NB4 (cell line): ENCODE measurements at regions not wholly inside any gene's neighbourhood (a gene's known extent, or its start where the extent isn't known, plus 50 kb on each side); places are given as distances from the start of the nearest gene placed in this dataset.

Experiments
- DNase-seq: peaks from one replicate; pipeline ENCODE4 v3.0.0; 2010; ENCODE audit warnings: low read depth
- H3K4me3 ChIP-seq: one replicate; pipeline ENCODE4 v1.5.1; 2011; ENCODE audit warnings: mild to moderate bottlenecking, low read depth, low read length, moderate library complexity
- MYC ChIP-seq: IDR thresholded peaks from 2 replicates; pipeline ENCODE4 v1.6.1; 2011; ENCODE audit warnings: low read depth, low read length
- POLR2A ChIP-seq: IDR thresholded peaks from 2 replicates; pipeline ENCODE4 v1.6.1; 2011; ENCODE audit warnings: mild to moderate bottlenecking; ENCODE audit not compliant: insufficient read length; ENCODE audit errors: extremely low read depth
- TF ChIP-seq, protein P1 (sequence below): IDR thresholded peaks from one replicate; pipeline ENCODE4 v1.5.1; 2012; ENCODE audit warnings: low read depth, low read length
- TF ChIP-seq, protein P2 (sequence below): IDR thresholded peaks from 2 replicates; pipeline ENCODE4 v1.6.1; 2011; ENCODE audit warnings: low read depth, low read length

DNA sequence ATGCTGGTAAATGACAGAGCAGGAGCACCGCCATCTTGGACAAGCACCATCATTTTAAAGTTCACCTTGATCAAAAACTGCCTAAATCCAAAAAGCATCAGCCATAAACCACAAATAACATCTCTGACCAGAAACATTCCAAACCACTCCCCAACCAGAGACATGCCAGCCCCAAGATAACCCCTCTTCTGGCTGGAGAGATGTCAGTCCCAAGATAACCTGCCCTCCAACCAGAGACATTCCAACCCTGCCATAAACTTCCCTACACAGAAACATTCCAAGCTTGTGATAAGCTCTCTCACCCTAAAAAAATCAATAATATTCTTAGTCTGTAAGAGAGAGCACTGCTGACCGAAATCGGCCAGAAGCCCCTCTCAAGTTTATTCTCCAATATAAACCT, 659.3 kb downstream of the XPNPEP1 start:
- DNase-seq: no peak
- H3K4me3 ChIP-seq: no peak overlapping the region
- TF ChIP-seq POLR2A (no peak), MYC (no peak)
- TF ChIP-seq, protein P1, sequence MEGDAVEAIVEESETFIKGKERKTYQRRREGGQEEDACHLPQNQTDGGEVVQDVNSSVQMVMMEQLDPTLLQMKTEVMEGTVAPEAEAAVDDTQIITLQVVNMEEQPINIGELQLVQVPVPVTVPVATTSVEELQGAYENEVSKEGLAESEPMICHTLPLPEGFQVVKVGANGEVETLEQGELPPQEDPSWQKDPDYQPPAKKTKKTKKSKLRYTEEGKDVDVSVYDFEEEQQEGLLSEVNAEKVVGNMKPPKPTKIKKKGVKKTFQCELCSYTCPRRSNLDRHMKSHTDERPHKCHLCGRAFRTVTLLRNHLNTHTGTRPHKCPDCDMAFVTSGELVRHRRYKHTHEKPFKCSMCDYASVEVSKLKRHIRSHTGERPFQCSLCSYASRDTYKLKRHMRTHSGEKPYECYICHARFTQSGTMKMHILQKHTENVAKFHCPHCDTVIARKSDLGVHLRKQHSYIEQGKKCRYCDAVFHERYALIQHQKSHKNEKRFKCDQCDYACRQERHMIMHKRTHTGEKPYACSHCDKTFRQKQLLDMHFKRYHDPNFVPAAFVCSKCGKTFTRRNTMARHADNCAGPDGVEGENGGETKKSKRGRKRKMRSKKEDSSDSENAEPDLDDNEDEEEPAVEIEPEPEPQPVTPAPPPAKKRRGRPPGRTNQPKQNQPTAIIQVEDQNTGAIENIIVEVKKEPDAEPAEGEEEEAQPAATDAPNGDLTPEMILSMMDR: no peak
- TF ChIP-seq, protein P2, sequence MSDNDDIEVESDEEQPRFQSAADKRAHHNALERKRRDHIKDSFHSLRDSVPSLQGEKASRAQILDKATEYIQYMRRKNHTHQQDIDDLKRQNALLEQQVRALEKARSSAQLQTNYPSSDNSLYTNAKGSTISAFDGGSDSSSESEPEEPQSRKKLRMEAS: no peak

DNA sequence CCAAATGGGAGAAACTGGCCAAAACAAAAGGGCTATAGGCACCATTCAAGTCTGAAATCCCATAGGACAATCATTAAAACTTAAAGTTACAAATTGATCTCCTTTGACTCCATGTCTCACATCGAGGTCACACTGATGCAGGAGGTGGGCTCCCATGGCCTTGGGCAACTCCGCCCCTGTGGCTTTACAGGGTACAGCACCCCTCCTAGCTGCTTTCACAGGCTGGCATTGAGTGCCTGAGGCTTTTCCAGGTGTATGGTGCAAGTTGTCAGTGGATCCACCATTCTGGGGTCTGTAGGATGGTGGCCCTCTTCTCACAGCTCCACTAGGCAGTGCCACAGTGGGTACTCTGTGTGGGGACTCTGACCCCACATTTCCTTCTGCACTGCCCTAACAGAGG, 662.1 kb downstream of the XPNPEP1 start:
- no peak overlapping the region for H3K4me3 ChIP-seq
- DNase-seq: no peak
- TF ChIP-seq POLR2A (no peak), MYC (no peak)
- TF ChIP-seq, protein P2: no peak
- TF ChIP-seq, protein P1: no peak

DNA sequence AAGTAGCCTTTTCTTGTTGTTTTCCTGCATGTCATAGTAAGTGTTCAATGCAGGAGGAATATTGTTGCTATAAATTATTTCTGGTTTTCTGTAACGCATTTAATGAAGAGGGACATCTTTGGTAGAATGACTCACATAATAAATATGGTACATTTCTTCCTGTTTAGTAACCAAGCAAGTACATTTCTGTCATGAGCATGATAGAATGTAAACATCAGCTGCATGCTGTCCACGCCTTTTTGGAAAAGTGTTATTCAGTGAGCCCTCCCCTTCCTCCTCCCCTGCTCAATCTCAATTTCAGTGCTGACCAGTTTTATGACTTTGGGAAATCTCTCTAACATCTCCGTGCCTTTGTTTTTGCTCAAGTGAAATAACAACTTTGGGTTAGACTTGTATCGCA, 664.0 kb downstream of the XPNPEP1 start:
- no peak for DNase-seq
- TF ChIP-seq POLR2A: no peak
- no peak for TF ChIP-seq MYC
- TF ChIP-seq, protein P1: no peak
- TF ChIP-seq, protein P2: no peak
- H3K4me3 ChIP-seq: no peak overlapping the region

DNA sequence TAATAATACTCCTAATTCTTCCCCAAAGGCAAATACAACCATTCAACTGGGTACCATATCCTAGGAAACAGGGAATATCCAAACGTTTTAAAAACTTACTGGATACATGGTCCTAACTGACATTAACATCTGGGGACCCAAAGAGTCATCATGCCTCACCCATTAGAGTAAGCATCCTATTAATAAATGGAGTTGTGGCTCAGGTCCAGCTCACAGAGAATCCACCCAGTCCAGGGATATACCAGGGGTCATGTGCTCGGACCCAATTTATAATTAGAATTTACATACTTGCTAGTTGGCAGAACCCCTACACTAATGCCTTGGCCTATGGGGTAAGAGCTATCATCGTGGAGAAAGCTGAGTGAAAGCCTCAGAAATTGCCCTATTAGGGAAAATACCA, 670.0 kb downstream of the XPNPEP1 start:
- TF ChIP-seq MYC: no peak
- TF ChIP-seq, protein P2: no peak
- TF ChIP-seq, protein P1: no peak
- TF ChIP-seq POLR2A: no peak
- no peak for DNase-seq
- no peak overlapping the region for H3K4me3 ChIP-seq

DNA sequence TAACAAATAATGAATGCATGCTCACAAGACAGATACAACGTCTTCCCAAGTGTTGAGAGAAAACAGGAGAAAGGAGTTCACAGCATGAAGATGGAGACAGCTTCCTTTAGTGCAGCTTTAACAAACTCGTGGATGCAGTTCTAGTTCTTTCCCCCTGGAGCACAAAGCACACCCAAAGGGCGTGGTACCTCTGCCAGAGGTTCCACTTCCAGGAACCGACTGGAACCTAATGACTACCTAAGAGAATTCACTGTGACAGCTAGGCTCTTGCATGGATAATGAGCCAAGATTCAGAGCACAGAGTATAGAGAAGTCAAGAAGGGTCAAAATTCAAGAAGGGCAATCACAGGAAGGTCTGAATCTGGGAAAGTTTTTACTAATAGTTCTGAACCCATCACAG, 673.2 kb downstream of the XPNPEP1 start:
- DNase-seq: no peak
- H3K4me3 ChIP-seq: no peak overlapping the region
- TF ChIP-seq POLR2A: no peak
- TF ChIP-seq, protein P1: no peak
- TF ChIP-seq, protein P2: no peak
- TF ChIP-seq MYC: no peak

DNA sequence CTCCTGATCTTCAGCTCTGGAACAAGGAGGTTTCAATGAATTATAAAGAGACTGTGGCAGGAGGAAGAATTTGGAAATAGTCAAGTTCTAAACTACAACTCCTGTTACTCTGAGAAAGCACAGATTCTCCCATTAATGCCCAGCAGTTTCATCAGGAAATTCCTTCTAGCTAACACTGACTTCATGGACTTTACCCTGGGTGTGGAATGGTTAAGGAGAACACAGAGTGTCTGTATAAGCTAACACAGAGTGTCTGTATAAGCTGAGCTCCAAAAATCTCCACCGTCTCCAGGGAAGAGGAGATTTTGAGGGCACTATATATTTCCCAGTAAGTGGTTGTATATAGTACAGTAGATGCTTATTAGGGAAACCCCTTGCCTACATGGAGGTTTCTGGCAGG, 675.5 kb downstream of the XPNPEP1 start:
- TF ChIP-seq, protein P2: no peak
- DNase-seq: no peak
- no peak overlapping the region for H3K4me3 ChIP-seq
